ENCODE measurements at regions not wholly inside any gene's neighbourhood (a gene's known extent, or its start where the extent isn't known, plus 50 kb on each side); places are given as distances from the start of the nearest gene placed in this dataset.

DNA sequence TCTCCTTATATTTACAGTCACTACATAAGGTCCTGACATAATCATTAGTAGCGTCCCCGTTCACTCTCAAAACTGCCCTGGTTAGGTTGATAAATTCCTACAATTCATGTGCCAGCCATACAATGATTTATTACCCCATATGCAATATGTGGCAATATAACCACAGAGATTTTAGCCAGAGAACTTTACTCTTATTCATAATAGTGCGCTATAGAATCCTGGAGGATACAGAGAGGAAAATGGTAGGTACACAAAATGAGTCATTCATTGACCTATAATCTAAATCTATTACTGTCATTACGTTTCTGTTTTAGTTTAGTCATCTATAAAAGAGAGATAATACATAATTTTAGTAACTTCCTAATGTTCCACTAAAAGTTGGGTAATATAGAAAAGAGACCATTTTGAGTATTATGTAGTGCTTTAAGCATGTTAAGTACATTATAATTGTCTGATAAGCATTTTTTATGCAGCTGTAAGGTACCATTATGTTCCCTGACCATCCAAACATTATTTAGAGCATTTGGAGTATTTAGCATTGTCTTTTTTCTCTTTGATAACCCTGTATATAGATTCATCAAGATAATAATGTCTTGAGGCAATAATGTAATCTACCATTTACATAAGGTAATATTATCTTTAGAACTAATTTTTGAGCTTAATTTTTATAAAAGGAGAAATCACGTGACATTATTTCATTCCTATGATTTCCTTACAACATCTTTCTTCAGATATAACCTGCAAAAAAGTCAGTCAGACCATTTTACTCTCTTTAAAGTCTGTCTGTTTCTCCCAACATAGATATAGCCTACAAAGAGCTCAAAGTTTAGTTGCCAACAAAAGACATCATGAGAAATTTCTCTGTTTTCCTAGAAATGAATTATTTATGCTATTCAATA, 655.5 kb upstream of the ZNF608 start:
- H3K4me3 Mint-ChIP-seq = no peak overlapping the region
- DNase-seq = no peak
- H3K36me3 Mint-ChIP-seq = no peaks in the 10 kb centered on the region
- peaks cover 5% of the 10 kb centered on the region for H3K9me3 Mint-ChIP-seq (ENCODE audit: low read depth)
- ATAC-seq = no peak
- CTCF ChIA-PET = no interaction called here
- no peaks in the 10 kb centered on the region for H3K4me1 Mint-ChIP-seq
- no peak overlapping the region for H3K27ac Mint-ChIP-seq
- H3K27me3 Mint-ChIP-seq = no peaks in the 10 kb centered on the region

GRCh38 chr5:125402787-125403186, 656.3 kb upstream of the ZNF608 start:
- CTCF ChIA-PET = no interaction called here

DNA sequence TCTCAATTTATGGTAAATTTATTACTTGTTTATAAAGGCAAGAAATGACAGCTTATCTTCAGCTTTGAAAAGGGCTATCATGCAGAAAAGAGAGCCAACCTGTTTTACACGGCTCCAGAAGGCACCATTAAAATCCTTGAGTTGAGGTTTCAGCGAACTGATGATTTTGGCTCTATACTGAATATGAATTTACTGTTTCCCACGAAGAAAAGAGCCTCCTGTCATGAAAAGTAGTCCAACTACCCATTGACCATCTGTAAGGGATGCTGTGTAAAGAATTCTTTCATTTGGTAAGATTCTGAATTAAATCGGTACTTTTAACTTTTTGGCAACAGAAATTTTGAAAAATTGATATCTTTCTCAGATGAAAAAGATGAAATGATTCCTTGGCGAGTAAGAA, 657.6 kb upstream of the ZNF608 start:
- Mint-ChIP-seq H3K27ac (no peak overlapping the region), H3K4me3 (no peak overlapping the region), H3K9me3 (ENCODE audit: low read depth) (peaks cover 3% of the 10 kb centered on the region), H3K4me1 (peaks cover 2% of the 10 kb centered on the region), H3K27me3 (no peaks in the 10 kb centered on the region), H3K36me3 (no peaks in the 10 kb centered on the region)
- DNase-seq (no peak), ATAC-seq (no peak)
- CTCF ChIA-PET = interaction anchor here (0.6 kb wide), 1 partner anchor 397 kb away, joined by 3 read pairs; no protein-coding TSS in a partner anchor

More at GRCh38 chr5:125402787-125403186, 656.3 kb upstream of the ZNF608 start:
- no peak for DNase-seq
- Mint-ChIP-seq H3K4me1 (no peaks in the 10 kb centered on the region), H3K36me3 (no peaks in the 10 kb centered on the region), H3K4me3 (no peak overlapping the region), H3K27ac (no peak overlapping the region), H3K9me3 (ENCODE audit: low read depth) (peaks cover 5% of the 10 kb centered on the region), H3K27me3 (no peaks in the 10 kb centered on the region)
- ATAC-seq = no peak

GRCh38 chr5:125408448-125409233, 662.2 kb upstream of the ZNF608 start:
- H3K36me3 Mint-ChIP-seq = no peaks in the 10 kb centered on the region
- H3K27ac Mint-ChIP-seq = no peak overlapping the region
- no peak overlapping the region for H3K4me3 Mint-ChIP-seq
- no peaks in the 10 kb centered on the region for H3K27me3 Mint-ChIP-seq
- peaks cover 2% of the 10 kb centered on the region for H3K4me1 Mint-ChIP-seq
- ATAC-seq (no peak), DNase-seq (no peak)
- no peaks in the 10 kb centered on the region for H3K9me3 Mint-ChIP-seq (ENCODE audit: low read depth)
- CTCF ChIA-PET = no interaction called here

DNA sequence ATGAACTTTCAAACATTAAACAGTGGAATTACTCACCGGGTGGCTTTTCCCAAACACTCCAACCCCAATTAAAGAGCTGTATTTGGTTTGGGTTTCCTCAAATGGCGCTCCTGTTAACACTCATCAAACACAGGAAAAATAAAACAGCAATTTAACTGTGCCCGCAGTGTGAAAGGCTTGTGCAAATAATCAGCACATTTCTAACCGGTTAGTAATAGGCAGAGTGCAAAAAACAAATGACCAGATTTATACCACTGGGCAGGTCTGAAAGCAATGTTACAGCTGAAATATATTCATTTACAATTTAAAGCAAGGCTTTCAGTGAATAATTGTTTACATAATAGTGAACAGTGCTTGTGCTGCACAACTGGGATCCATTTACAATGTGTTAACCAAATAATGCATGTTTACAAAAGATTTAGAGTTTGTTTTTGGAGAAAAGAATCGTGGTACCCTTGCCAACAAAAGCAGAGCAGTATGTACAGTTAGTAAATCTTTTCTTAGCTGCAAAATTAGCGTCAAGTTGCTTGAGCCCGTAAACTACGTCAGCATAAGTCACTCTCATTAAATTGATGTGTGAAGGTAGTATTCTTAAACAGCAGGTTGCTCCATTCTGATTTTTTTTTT, 662.9 kb upstream of the ZNF608 start:
- ATAC-seq = no peak
- no peaks in the 10 kb centered on the region for H3K27me3 Mint-ChIP-seq
- no peak overlapping the region for H3K4me3 Mint-ChIP-seq
- CTCF ChIA-PET = no interaction called here
- peaks cover 2% of the 10 kb centered on the region for H3K4me1 Mint-ChIP-seq
- no peak overlapping the region for H3K27ac Mint-ChIP-seq
- DNase-seq = no peak
- no peaks in the 10 kb centered on the region for H3K36me3 Mint-ChIP-seq
- no peaks in the 10 kb centered on the region for H3K9me3 Mint-ChIP-seq (ENCODE audit: low read depth)

DNA sequence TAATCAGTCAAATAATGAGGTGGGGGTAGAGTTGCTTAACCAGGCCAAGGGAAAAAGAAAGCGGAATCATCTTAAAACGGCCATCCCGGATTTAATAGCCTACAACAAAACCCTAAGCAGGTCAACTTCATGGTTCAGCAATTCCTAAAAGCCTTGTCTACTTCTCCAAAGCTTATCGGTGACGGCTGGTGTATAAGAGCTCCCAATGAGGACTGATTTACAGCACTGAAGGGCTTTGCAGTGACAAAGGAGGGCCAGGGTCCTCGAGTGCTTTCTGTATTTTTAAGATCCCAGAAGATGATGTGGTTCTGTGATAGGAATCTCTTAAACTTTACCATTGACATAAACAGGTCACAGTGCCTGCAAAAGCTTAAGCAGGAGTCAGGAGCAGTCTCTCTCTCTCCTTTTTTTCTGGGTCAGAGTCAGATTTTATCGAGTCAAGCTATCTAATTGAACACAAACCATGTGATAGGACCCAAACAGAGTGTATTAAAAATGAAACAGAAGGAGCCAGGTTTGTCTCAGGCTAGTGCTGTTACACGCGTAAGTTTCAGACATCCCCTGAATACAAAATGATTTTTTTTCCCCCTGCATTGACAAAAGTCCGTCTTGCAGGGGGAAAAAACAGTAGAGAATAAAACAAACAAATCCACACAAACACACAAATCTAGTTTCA, 663.6 kb upstream of the ZNF608 start:
- H3K4me1 Mint-ChIP-seq = peaks cover 2% of the 10 kb centered on the region
- H3K36me3 Mint-ChIP-seq = no peaks in the 10 kb centered on the region
- H3K27ac Mint-ChIP-seq = no peak overlapping the region
- no peak overlapping the region for H3K4me3 Mint-ChIP-seq
- no peak for DNase-seq
- CTCF ChIA-PET = no interaction called here
- no peaks in the 10 kb centered on the region for H3K27me3 Mint-ChIP-seq
- H3K9me3 Mint-ChIP-seq (ENCODE audit: low read depth) = peaks cover 3% of the 10 kb centered on the region
- ATAC-seq = no peak

DNA sequence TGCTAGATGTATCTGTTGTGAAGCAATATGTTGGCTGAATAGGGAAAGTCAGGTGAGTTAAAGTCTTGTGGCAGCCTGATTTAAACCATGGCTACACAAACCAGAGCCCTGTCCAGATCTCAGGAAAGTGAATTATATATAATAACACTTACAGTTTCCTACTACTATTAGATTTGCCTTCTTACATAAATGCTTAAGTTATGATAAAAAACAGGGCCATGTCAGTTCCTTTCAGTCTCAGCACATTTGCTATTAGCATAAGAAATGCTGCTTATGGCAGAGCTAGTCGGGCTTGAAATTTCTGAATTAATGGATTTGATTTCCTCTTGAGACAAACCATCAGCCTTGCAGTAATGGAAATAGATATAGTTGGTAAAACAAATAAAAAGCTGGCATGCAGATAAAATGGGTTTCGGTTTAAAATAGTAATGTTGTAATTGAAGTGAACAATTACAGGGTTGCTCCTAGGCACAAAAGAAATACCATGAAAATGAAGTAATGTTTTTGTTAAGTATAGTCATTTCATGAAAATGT, 664.2 kb upstream of the ZNF608 start:
- ATAC-seq (no peak), DNase-seq (no peak)
- CTCF ChIA-PET = no interaction called here
- Mint-ChIP-seq H3K36me3 (no peaks in the 10 kb centered on the region), H3K4me3 (no peak overlapping the region), H3K9me3 (ENCODE audit: low read depth) (peaks cover 3% of the 10 kb centered on the region), H3K27me3 (no peaks in the 10 kb centered on the region), H3K4me1 (peaks cover 2% of the 10 kb centered on the region), H3K27ac (no peak overlapping the region)

DNA sequence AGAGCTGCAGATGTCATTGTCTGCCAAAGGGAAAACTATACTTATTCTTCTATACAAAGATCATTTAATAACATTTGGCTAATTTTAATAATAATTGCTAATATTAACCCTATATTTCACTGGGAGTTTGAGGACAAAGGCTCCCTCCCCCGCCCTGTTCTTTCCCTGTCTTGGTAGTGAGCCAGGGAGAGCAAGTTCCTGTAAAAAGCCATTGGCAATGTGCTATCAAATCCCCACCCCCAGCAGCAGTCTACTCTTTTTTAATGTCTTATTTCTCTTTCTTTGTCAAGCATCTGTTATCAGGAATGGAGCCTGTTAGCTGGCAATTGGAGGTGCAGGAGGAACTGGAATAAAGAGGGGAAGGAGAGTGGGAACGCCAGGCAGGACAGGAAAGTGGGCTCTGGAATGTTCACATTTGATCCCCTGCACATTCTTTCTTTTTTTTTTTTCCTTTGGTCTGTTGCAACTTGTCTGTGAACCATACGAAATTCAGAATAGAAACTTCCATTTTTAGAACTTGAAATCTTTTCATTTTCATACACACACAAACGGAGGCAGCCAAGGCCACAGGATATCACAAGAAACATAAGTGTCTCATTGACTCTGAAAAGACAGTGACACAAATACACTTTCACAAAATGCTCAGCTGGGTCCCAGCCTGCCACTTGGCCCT, 664.8 kb upstream of the ZNF608 start:
- H3K27me3 Mint-ChIP-seq = no peaks in the 10 kb centered on the region
- no peak for DNase-seq
- no peak overlapping the region for H3K27ac Mint-ChIP-seq
- CTCF ChIA-PET = no interaction called here
- H3K4me1 Mint-ChIP-seq = peaks cover 2% of the 10 kb centered on the region
- peaks cover 3% of the 10 kb centered on the region for H3K9me3 Mint-ChIP-seq (ENCODE audit: low read depth)
- H3K36me3 Mint-ChIP-seq = no peaks in the 10 kb centered on the region
- ATAC-seq = no peak
- no peak overlapping the region for H3K4me3 Mint-ChIP-seq

DNA sequence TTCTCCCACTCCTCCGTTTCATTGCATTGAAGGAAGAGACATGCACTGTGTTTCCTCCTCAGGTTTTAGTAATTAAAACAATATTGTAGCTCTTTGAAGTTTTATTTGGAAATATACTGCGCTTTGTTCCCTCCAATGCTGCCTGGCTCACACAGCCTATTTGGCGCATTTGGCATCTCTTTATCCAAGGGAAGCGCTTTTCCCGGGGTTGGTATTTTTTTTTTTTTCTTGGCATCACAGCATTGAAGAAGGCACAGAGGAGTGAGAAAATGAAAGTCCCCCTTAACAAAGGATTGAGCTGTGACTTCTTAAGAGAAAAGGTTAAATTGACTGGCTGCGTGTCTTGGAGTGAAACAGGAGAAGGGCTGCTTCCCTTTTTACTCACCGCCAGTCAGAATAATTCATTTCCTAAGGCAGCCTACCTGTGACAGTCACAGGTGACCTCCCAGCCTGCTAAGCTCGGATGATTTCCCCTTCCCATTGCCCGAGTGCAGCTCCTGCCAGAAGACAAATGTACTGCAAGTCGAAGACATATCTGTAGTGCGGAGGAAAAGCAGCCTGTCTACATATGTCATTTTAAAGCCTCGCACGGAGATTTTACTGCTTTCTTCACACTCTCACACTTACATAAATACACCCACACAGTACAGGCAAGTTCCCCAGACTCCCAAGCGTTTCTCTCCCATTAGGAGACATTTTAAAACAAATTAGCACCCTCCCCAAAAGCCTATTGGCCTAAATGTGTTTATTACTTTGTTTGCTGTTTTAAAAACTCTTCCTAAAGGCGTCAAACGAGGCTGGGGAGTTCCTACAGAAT, 665.5 kb upstream of the ZNF608 start:
- peaks cover 2% of the 10 kb centered on the region for H3K4me1 Mint-ChIP-seq
- no peak overlapping the region for H3K27ac Mint-ChIP-seq
- no peak for DNase-seq

GRCh38 chr5:125412561-125413495, 666.4 kb upstream of the ZNF608 start:
- Mint-ChIP-seq H3K4me1 (peaks cover 2% of the 10 kb centered on the region), H3K27ac (no peak overlapping the region), H3K9me3 (ENCODE audit: low read depth) (peaks cover 3% of the 10 kb centered on the region), H3K4me3 (no peak overlapping the region), H3K36me3 (no peaks in the 10 kb centered on the region), H3K27me3 (no peaks in the 10 kb centered on the region)
- DNase-seq (no peak), ATAC-seq (no peak)
- CTCF ChIA-PET = no interaction called here

More for the DNA sequence above, 665.5 kb upstream of the ZNF608 start:
- CTCF ChIA-PET = no interaction called here
- H3K36me3 Mint-ChIP-seq = no peaks in the 10 kb centered on the region
- H3K27me3 Mint-ChIP-seq = no peaks in the 10 kb centered on the region
- H3K9me3 Mint-ChIP-seq (ENCODE audit: low read depth) = peaks cover 3% of the 10 kb centered on the region
- no peak for ATAC-seq
- no peak overlapping the region for H3K4me3 Mint-ChIP-seq

- no peak overlapping the region for H3K27ac Mint-ChIP-seq
- peaks cover under 1% of the 10 kb centered on the region for H3K4me1 Mint-ChIP-seq
- ATAC-seq = no peak
- no peaks in the 10 kb centered on the region for H3K27me3 Mint-ChIP-seq
- no peak for DNase-seq
- H3K4me3 Mint-ChIP-seq = no peak overlapping the region
- no peaks in the 10 kb centered on the region for H3K36me3 Mint-ChIP-seq
- CTCF ChIA-PET = no interaction called here
- peaks cover 3% of the 10 kb centered on the region for H3K9me3 Mint-ChIP-seq (ENCODE audit: low read depth)
These were observed 667.2 kb upstream of the ZNF608 start for GRCh38 chr5:125413496-125414274.

All from activated CD8-positive, alpha-beta memory T cell treated with anti-CD3 and anti-CD28 coated beads, Interleukin-2, amount 10 ng/mL, durations not matched to agents 7 days and 5 days (primary cell).